Breast epithelium (tissue), 4 donors: ENCODE measurements at regions not wholly inside any gene's neighbourhood (a gene's known extent, or its start where the extent isn't known, plus 50 kb on each side); places are given as distances from the start of the nearest gene placed in this dataset.

Experiments used
- DNase-seq, 2 donors: peaks; one replicate each; pipeline ENCODE4 v3.0.0-alpha.2; 2019; ENCODE audit warnings: low spot score in 2 of 2
- H3K27ac ChIP-seq, 2 donors: fragments of 200-600 bp; sonication (generic) in 1 of 2; one replicate each; pipeline ENCODE4 v1.5.1; 2016 to 2019; ENCODE audit warnings: mild to moderate bottlenecking in 1 of 2
- H3K27me3 ChIP-seq, 2 donors: fragments of 200-600 bp; sonication (generic) in 1 of 2; one replicate each; pipeline versions ENCODE4 v1.5.1 to v1.6.0; 2017 to 2019; ENCODE audit warnings: control low read depth in 1 of 2, mild to moderate bottlenecking in 1 of 2
- H3K36me3 ChIP-seq: fragments of 200-600 bp; one replicate; pipeline ENCODE4 v1.5.1; 2019
- H3K4me1 ChIP-seq, 2 donors: fragments of 200-600 bp; sonication (generic); one replicate each; pipeline ENCODE4 v1.5.1; 2016 to 2019; ENCODE audit warnings: control low read depth in 1 of 2
- H3K4me3 ChIP-seq, 3 donors: fragments of 200-600 bp; sonication (generic); 1 replicate in 2 of 3; 2 replicates in 1 of 3; pipeline ENCODE4 v1.5.1; 2016 to 2019; ENCODE audit warnings: mild to moderate bottlenecking in 3 of 3, moderate library complexity in 2 of 3
- H3K9me3 ChIP-seq, 2 donors: fragments of 200-600 bp; sonication (generic) in 1 of 2; one replicate each; pipeline ENCODE4 v1.5.1; 2016 to 2019; ENCODE audit warnings: control low read depth in 1 of 2
- CTCF ChIP-seq, 3 donors: fragments of 450-650 bp; IDR thresholded peaks; one replicate each; pipeline ENCODE4 v1.5.1; 2016 to 2017; ENCODE audit warnings: antibody characterized with exemption in 3 of 3, mild to moderate bottlenecking in 3 of 3, moderate library complexity in 3 of 3
- POLR2A ChIP-seq: fragments of 450-650 bp; IDR thresholded peaks from one replicate; pipeline ENCODE4 v1.6.1; 2016; ENCODE audit warnings: antibody characterized with exemption, mild to moderate bottlenecking, moderate library complexity
- POLR2AphosphoS5 ChIP-seq, 3 donors: sonication (generic); formaldehyde crosslinking; IDR thresholded peaks; one replicate each; pipeline ENCODE4 v1.6.1; 2017; ENCODE audit warnings: antibody characterized with exemption in 3 of 3
- intact Hi-C: fragments of 100-400 bp; cut with DNase I; formaldehyde crosslinking; loops from one replicate; pipeline ENCODE4 v1.15.1; 2023; ENCODE audit warnings: low total_unique reads

GRCh38 chr11:127996825-127997224 lies 590.5 kb downstream of the ETS1 start:
- intact Hi-C loops: no loop called here
- no peak for DNase-seq
- H3K9me3 ChIP-seq: no peaks in the 10 kb centered on the region

DNA sequence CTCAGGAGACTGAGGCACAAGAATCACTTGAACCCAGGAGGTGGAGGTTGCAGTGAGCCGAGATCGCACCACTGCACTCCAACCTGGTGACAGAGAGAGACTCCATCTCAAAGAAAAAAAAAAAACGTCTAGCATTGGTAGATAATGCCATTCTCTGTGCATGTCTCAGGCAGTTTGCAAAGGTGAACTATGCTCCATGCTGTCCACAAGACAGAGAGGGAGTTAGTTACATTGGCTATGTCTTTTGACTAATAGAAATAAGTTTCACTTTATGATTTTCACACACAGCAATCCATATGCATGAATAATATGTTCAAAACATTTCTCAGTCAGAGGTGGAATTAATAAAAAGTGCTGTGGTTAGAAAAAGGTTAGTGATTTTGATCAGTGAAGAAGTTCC lies 591.4 kb downstream of the ETS1 start:
- Histone ChIP-seq H3K4me3 (no peak overlapping the region), H3K36me3 (no peaks in the 10 kb centered on the region), H3K27ac (no peak overlapping the region), H3K27me3 (no peaks in the 10 kb centered on the region), H3K9me3 (no peaks in the 10 kb centered on the region), H3K4me1 (no peaks in the 10 kb centered on the region)
- DNase-seq: no peak
- intact Hi-C loops: no loop called here
- no peak for TF ChIP-seq POLR2AphosphoS5 (IDR thresholded peaks at IDR 0.05)
- TF ChIP-seq POLR2A: no peak

More at GRCh38 chr11:127996825-127997224, 590.5 kb downstream of the ETS1 start:
- no peaks in the 10 kb centered on the region for H3K36me3 ChIP-seq
- H3K4me1 ChIP-seq: no peaks in the 10 kb centered on the region
- H3K27me3 ChIP-seq: no peaks in the 10 kb centered on the region
- H3K4me3 ChIP-seq: no peak overlapping the region
- H3K27ac ChIP-seq: no peak overlapping the region
- TF ChIP-seq CTCF (IDR thresholded peaks at IDR 0.05) (no peak), POLR2A (no peak), POLR2AphosphoS5 (IDR thresholded peaks at IDR 0.05) (no peak)

- no peak overlapping the region for H3K4me3 ChIP-seq
- no peak overlapping the region for H3K27ac ChIP-seq
- no peaks in the 10 kb centered on the region for H3K36me3 ChIP-seq
- intact Hi-C loops: no loop called here
- no peaks in the 10 kb centered on the region for H3K4me1 ChIP-seq
- no peak for TF ChIP-seq POLR2A
- no peak for TF ChIP-seq POLR2AphosphoS5 (IDR thresholded peaks at IDR 0.05)
- TF ChIP-seq CTCF (IDR thresholded peaks at IDR 0.05): no peak
- H3K27me3 ChIP-seq: no peaks in the 10 kb centered on the region
- no peak for DNase-seq
- no peaks in the 10 kb centered on the region for H3K9me3 ChIP-seq
Measured at GRCh38 chr11:127994736-127995135, 592.6 kb downstream of the ETS1 start.

GRCh38 chr11:127993788-127994187 lies 593.6 kb downstream of the ETS1 start:
- H3K27ac ChIP-seq: no peak overlapping the region
- no peaks in the 10 kb centered on the region for H3K36me3 ChIP-seq
- DNase-seq: no peak
- no peak overlapping the region for H3K4me3 ChIP-seq
- TF ChIP-seq POLR2AphosphoS5 (IDR thresholded peaks at IDR 0.05): no peak
- no peak for TF ChIP-seq POLR2A
- TF ChIP-seq CTCF (IDR thresholded peaks at IDR 0.05): no peak
- H3K27me3 ChIP-seq: no peaks in the 10 kb centered on the region
- intact Hi-C loops: no loop called here
- no peaks in the 10 kb centered on the region for H3K4me1 ChIP-seq
- H3K9me3 ChIP-seq: no peaks in the 10 kb centered on the region

- Histone ChIP-seq H3K4me3 (no peak overlapping the region), H3K36me3 (no peaks in the 10 kb centered on the region), H3K4me1 (no peaks in the 10 kb centered on the region), H3K9me3 (no peaks in the 10 kb centered on the region), H3K27ac (no peak overlapping the region), H3K27me3 (no peaks in the 10 kb centered on the region)
- no peak for DNase-seq
- no peak for TF ChIP-seq POLR2AphosphoS5 (IDR thresholded peaks at IDR 0.05)
- TF ChIP-seq CTCF (IDR thresholded peaks at IDR 0.05): no peak
- no peak for TF ChIP-seq POLR2A
- intact Hi-C loops: no loop called here
Measured at GRCh38 chr11:127993281-127993680, 594.1 kb downstream of the ETS1 start.

GRCh38 chr11:127986073-127986472 lies 601.3 kb downstream of the ETS1 start:
- intact Hi-C loops: no loop called here
- TF ChIP-seq CTCF (IDR thresholded peaks at IDR 0.05) (no peak), POLR2AphosphoS5 (IDR thresholded peaks at IDR 0.05) (no peak), POLR2A (no peak)

More at GRCh38 chr11:127986073-127986472, 601.3 kb downstream of the ETS1 start:
- no peaks in the 10 kb centered on the region for H3K4me1 ChIP-seq
- no peak for DNase-seq
- no peak overlapping the region for H3K4me3 ChIP-seq
- H3K27ac ChIP-seq: no peak overlapping the region
- H3K27me3 ChIP-seq: no peaks in the 10 kb centered on the region
- no peaks in the 10 kb centered on the region for H3K36me3 ChIP-seq
- peaks cover 0 to 15% of the 10 kb centered on the region in 2 donors for H3K9me3 ChIP-seq
